WTC11 (cell line): ENCODE measurements at regions not wholly inside any gene's neighbourhood (a gene's known extent, or its start where the extent isn't known, plus 50 kb on each side); places are given as distances from the start of the nearest gene placed in this dataset.

ENCODE experiments used
- ATAC-seq: fragments of 200-7000 bp; cut with Tn5 transposase; 2 replicates; pipeline ENCODE4 v1.10.0; 2021; ENCODE audit warnings: mild to moderate bottlenecking, moderate library complexity
- CTCF ChIA-PET: fragments of 300-600 bp; sonication (Branson Sonifier 250); formaldehyde crosslinking; loops from one replicate; lab custom pipeline; 2021; ENCODE audit warnings: antibody characterized with exemption; lab: Charles Lee
- POLR2A ChIA-PET: fragments of 350-600 bp; sonication (Branson Sonifier 250); formaldehyde crosslinking; loops from one replicate; lab custom pipeline; 2021; ENCODE audit warnings: antibody characterized with exemption; lab: Charles Lee
- DNase-seq: peaks from one replicate; pipeline ENCODE4 v3.0.0; 2021; ENCODE audit warnings: low spot score
- H3K27ac Mint-ChIP-seq: 2 replicates; pipeline ENCODE4 v1.8.0; 2021; ENCODE audit warnings: mixed read lengths
- H3K27me3 Mint-ChIP-seq: 2 replicates; pipeline ENCODE4 v1.8.0; 2021; ENCODE audit warnings: low read depth, mild to moderate bottlenecking, moderate library complexity, mixed read lengths
- H3K36me3 Mint-ChIP-seq: 2 replicates; pipeline ENCODE4 v1.8.0; 2021; ENCODE audit warnings: mixed read lengths
- H3K4me1 Mint-ChIP-seq: 2 replicates; pipeline ENCODE4 v1.8.0; 2022; ENCODE audit warnings: mixed read lengths
- H3K4me3 Mint-ChIP-seq: 2 replicates; pipeline ENCODE4 v1.8.0; 2021; ENCODE audit warnings: mild to moderate bottlenecking, moderate library complexity, mixed read lengths
- H3K9me3 Mint-ChIP-seq: 2 replicates; pipeline ENCODE4 v1.8.0; 2021; ENCODE audit warnings: mixed read lengths
- FOXK1 ChIP-seq: sonication (generic); formaldehyde crosslinking; IDR thresholded peaks from 2 replicates; pipeline ENCODE4 v1.8.0; 2022; ENCODE audit warnings: mild to moderate bottlenecking, moderate library complexity, missing genetic modification reagents
- PRRX2 ChIP-seq: fragments of 250-450 bp; sonication (Bioruptor Pico); IDR thresholded peaks from 2 replicates; pipeline ENCODE4 v1.8.0; 2021; ENCODE audit warnings: mild to moderate bottlenecking
- ZNF416 ChIP-seq: fragments of 250-450 bp; sonication (Bioruptor Pico); IDR thresholded peaks from 2 replicates; pipeline ENCODE4 v1.9.0; 2021; ENCODE audit warnings: mild to moderate bottlenecking, inconsistent platforms
- ZNF423 ChIP-seq: fragments of 250-450 bp; sonication (Bioruptor Pico); IDR thresholded peaks from 2 replicates; pipeline ENCODE4 v2.1.2; 2022; ENCODE audit warnings: mild to moderate bottlenecking, moderate library complexity
- TF ChIP-seq, protein P1 (sequence below): sonication (generic); formaldehyde crosslinking; IDR thresholded peaks from 2 replicates; pipeline ENCODE4 v1.8.0; 2023; ENCODE audit warnings: missing genetic modification reagents

GRCh38 chr10:131850383-131850870, 50.4 kb upstream of the PPP2R2D start:
- no peaks in the 10 kb centered on the region for H3K36me3 Mint-ChIP-seq

More at GRCh38 chr10:131850383-131850870, 50.4 kb upstream of the PPP2R2D start:
- Mint-ChIP-seq H3K4me1 (no peaks in the 10 kb centered on the region), H3K9me3 (peaks cover 4% of the 10 kb centered on the region; the same call in 1 of the 2 replicates), H3K4me3 (no peak overlapping the region), H3K27ac (no peak overlapping the region), H3K27me3 (no peaks in the 10 kb centered on the region)
- no peak for DNase-seq
- TF ChIP-seq ZNF423 (CRISPR knock-in tag) (no peak), FOXK1 (CRISPR knock-in tag) (no peak), PRRX2 (no peak), ZNF416 (CRISPR knock-in tag) (no peak)
- TF ChIP-seq, protein P1, sequence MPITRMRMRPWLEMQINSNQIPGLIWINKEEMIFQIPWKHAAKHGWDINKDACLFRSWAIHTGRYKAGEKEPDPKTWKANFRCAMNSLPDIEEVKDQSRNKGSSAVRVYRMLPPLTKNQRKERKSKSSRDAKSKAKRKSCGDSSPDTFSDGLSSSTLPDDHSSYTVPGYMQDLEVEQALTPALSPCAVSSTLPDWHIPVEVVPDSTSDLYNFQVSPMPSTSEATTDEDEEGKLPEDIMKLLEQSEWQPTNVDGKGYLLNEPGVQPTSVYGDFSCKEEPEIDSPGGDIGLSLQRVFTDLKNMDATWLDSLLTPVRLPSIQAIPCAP, result no peak
- ChIA-PET CTCF (interaction anchor here (1.4 kb wide), 1 partner anchor 10 kb away, joined by 4 read pairs; no protein-coding TSS in a partner anchor), POLR2A (no interaction called here)
- no peak for ATAC-seq
